Cardiac septum (tissue), 1 donor: ENCODE measurements at regions not wholly inside any gene's neighbourhood (a gene's known extent, or its start where the extent isn't known, plus 50 kb on each side); places are given as distances from the start of the nearest gene placed in this dataset.

Source experiments
- DNase-seq: peaks from one replicate; pipeline ENCODE4 v3.0.0-alpha.2; 2020; ENCODE audit warnings: low spot score
- intact Hi-C: fragments of 100-400 bp; cut with DNase I; formaldehyde crosslinking; loops from one replicate; pipeline ENCODE4 v1.14.0; 2022
- donor health status: DM: no; HTN: no; CAD: no.

DNA sequence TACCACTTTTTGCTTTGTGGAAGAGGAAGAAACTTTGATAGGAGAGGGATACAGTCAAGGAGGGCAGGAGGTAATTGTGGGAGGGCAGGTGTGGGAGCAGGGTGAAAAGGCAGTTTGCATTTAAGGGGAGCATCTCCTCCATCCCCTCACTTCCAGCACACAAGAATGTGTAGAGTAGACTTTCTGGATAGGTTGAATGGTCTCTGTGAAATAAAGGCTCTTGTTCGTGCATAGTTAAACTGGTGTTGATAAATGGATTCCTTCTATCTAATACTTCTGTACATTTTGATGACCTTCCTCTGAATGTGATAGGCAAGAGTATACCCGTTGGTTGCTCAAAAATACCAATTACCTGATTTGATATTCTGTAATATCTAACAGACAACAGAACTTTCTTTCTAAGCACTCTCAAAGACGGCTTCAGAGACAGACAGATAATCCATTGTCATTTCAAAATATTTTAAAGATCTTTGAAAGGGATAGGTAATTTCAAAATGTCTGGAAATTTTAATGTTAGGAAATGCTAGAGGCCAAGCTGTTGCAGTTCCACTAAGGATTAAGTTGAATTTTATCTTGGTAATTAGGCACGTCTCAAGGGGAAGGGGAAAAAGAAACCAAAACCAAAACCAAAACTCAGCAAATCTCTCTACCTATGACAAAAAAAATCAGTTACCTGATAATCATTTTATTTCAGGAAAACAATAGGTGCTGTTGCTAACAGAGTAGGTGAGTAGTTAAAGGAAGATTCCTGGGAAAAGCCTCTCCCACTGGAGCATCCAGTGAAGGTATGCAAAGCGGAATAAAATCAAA, 302.6 kb downstream of the COG6 start:
- intact Hi-C loops, result no loop called here
- DNase-seq, result no peak

DNA sequence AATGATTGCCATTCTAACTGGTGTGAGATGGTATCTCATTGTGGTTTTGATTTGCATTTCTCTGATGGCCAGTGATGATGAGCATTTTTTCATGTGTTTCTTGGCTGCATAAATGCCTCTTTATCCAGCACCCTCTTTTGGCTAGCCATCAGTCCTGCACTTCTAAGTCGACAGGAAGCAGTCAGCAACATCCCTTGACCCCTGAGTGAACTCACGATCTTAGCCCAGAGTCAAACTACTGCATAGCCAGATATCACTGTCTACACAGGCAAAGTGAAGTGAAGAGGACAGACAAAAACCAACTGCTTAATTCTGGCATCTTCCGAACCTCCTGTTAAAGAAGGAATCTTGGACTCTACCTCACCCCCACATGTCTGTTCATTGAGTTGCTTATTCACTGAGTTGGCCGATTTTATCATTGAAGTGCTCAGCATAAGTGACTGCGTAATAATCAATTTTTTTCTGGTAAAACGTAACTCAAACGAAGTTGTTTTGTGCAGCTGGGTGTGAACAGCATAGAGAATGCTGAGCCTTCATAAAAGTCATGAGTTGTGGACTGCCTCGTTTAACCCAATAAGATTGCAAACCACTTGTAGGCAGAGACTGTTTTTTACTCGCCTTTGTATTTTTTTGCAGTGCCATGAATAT, 304.2 kb downstream of the COG6 start:
- intact Hi-C loops, result no loop called here

GRCh38 chr13:39960191-39960590, 304.7 kb downstream of the COG6 start:
- DNase-seq, result no peak
- intact Hi-C loops, result no loop called here

More for the DNA sequence above, 304.2 kb downstream of the COG6 start:
- DNase-seq, result no peak

GRCh38 chr13:39961036-39961435, 305.6 kb downstream of the COG6 start:
- DNase-seq, result no peak

DNA sequence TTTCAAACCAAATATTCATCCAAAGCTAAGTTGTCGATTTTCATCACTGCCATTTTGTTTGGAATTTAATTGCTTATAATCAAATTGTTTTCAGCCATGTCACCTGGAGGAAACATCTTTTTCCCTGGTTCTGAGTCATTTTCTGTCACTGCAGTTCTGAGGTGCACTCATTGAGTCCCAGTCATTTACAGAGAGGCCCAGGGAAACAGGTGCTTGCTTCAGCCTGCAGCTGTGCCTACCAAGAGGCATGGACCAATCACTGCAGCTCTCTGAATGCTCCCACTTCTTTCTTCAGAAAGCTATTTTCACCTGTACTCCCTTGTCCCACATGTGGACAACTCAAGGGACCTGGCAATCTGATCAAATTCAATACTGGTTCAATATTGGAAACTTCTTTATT, 308.1 kb downstream of the COG6 start:
- DNase-seq, result no peak
- intact Hi-C loops, result no loop called here

More at GRCh38 chr13:39961036-39961435, 305.6 kb downstream of the COG6 start:
- intact Hi-C loops, result no loop called here

DNA sequence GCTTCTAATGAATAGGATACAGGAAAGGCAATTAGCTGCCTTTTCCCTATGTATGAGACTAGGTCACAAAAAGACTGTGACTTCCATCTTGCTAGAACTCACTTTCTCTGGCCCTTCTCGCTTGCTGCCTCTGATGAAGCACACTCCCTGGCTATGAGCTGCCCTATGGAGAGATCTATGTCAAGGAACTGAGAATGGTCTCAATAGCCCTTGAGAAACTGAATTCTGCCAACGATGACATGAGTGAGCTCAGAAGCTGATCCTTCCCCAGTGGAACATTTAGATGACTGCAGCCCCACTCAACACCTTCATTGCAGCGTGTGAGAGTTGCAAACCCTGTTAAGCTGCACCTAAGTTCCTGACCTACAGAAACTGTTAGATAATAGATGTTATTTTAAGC, 309.8 kb downstream of the COG6 start:
- DNase-seq, result no peak
- intact Hi-C loops, result no loop called here

DNA sequence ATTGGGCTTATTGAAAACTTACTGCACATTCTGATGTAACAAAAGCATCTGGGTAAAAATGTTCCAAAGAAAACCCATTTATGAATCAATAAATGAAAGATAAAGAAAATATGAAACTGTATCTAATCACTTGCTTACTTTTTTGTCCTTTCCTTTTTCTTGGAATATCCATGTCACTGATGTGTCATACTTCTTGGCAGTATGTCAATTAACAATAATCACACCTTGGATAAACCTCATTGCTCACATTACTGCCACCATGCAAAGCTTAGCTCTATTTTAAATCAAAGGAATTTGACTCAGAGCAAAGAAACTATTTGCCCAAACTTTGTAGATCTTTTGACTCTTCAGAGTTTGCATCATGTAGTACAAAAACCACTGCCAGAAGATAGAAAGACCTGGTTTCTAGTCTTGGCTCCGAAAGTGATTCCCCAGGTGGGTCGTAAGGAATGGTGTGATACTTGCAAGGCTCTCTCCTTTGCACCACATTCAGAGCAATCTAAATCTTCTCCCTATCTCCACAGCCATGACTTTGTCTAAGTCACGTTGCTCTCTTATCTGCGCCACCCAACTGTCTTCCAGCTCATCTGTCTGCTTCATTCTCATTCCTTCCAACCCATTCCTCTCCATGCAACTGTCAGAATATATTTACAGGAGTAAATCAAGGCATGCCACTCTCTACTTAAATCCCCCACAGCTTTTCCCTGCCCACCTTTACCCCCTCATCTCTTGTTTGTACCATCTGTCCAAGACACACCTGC, 311.9 kb downstream of the COG6 start:
- no peak for DNase-seq
- intact Hi-C loops, result no loop called here

- DNase-seq, result no peak
- intact Hi-C loops, result no loop called here
These were observed 313.4 kb downstream of the COG6 start for GRCh38 chr13:39968646-39969475.

DNA sequence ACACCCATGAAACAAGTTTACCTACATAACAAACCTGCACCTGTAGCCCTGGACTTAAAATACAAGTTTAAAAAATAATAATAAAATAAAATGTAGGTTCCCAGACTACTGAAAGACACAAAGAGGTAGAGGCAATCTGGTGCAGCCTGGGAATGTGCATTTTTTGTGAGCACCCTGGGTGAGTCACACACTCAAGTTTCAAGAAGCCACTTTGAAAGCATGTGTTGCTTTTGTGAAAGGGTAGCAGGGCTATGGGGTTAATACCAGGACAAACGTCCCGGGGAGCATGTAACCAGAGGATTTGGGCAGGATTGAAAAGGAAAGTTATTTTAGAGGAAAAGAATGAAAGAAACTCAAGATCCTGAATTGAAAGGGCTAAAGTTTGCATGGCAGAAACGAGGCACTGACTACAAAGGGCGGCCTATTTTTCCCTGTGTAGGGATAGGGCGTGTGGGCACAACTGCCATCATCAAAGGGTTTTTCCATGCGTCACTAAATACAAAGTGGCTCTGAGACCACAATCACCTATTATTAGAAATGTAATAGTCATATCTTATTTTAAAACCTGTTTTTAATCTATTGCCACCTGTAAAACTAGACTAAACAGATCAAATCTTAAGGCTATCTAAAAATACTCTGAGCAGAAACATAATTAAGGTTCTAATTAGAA, 314.9 kb downstream of the COG6 start:
- no peak for DNase-seq
- intact Hi-C loops, result no loop called here

GRCh38 chr13:39971526-39971925, 316.1 kb downstream of the COG6 start:
- intact Hi-C loops, result no loop called here
- no peak for DNase-seq

DNA sequence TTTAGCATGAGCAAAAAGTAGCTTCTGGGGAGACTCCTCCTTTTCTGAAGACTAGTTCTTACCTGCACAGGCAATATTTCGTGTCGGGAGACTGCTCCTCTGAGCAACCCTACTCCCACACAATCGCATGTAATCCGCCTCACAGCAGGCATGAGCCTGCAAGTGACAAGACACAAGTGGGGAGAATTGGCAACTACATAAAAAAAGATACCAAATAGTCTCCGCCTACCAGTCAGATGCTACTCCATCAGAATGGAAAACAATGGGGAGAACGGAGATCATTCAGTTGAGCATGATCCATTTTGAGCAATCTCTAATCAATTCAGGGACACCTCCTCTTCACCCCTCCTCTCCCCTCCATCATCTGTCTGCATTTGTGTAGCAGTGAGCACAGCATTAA, 321.0 kb downstream of the COG6 start:
- no peak for DNase-seq
- intact Hi-C loops, result no loop called here

- intact Hi-C loops, result no loop called here
- no peak for DNase-seq
These were observed 325.6 kb downstream of the COG6 start for GRCh38 chr13:39981056-39981455.

DNA sequence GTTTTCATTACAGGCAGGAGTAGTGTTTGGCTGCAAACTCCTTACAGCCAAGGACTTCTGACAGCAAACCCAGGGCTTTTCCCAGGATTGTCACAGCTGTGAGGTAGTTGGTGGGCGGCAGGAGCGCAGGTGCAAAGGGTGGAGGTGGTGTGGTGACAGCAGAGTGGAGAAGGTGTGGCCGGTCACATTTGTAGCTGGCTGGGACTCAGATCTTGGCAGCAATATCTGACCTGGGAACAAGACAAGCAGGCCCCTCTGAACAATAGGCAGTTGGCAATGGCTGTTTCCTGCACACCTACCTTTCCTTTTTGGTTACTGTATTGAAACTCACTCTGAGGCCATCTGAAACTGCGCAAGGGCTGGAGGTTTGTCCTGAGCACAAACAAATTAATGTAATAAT, 327.3 kb downstream of the COG6 start:
- intact Hi-C loops, result no loop called here
- no peak for DNase-seq

GRCh38 chr13:39985071-39985470, 329.6 kb downstream of the COG6 start:
- intact Hi-C loops, result no loop called here
- DNase-seq, result no peak

DNA sequence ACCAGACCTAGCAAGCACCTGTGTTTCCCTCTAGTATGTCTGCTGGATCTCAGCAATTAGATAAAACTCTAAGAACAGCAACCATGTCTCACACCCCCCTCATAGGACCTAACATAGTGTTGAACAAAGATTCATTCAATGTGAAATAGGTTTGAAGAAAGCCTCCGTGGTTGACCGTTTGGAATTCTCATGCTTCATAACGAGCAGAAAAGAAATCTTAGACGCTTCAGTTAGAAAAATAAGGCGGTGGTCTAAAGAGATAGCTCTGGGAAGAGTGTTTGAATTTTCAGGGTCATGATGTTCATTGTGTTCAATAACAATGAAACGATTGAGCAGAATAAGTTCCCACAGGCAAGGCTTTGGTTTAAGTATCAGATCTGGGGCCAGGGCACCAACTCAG, 332.9 kb downstream of the COG6 start:
- DNase-seq, result no peak
- intact Hi-C loops, result no loop called here

GRCh38 chr13:39998166-39998565, 342.7 kb downstream of the COG6 start:
- intact Hi-C loops, result no loop called here
- DNase-seq, result no peak

GRCh38 chr13:40002016-40002415, 346.6 kb downstream of the COG6 start:
- DNase-seq, result no peak
- intact Hi-C loops, result no loop called here

- intact Hi-C loops, result no loop called here
- no peak for DNase-seq
These were observed 358.1 kb downstream of the COG6 start for GRCh38 chr13:40013554-40013953.

GRCh38 chr13:40016953-40017660, 361.6 kb downstream of the COG6 start:
- no peak for DNase-seq
- intact Hi-C loops, result no loop called here
